WI38 (cell line): ENCODE measurements at regions not wholly inside any gene's neighbourhood (a gene's known extent, or its start where the extent isn't known, plus 50 kb on each side); places are given as distances from the start of the nearest gene placed in this dataset.
"Not testable (repeated sequence)": the region's sequence is repeated elsewhere in the genome, so short reads cannot be mapped to it uniquely, and the experiment has no call there.

ENCODE experiments used
- H3K4me3 ChIP-seq: 2 replicates; pipeline ENCODE4 v1.5.1; 2011; ENCODE audit warnings: low read depth, mild to moderate bottlenecking, control low read depth, low read length
- TF ChIP-seq, protein P1 (sequence below): IDR thresholded peaks from 2 replicates; pipeline ENCODE4 v1.5.1; 2012; ENCODE audit warnings: low read depth, mild to moderate bottlenecking, control low read depth, low read length

- no peak overlapping the region for H3K4me3 ChIP-seq
- TF ChIP-seq, protein P1, sequence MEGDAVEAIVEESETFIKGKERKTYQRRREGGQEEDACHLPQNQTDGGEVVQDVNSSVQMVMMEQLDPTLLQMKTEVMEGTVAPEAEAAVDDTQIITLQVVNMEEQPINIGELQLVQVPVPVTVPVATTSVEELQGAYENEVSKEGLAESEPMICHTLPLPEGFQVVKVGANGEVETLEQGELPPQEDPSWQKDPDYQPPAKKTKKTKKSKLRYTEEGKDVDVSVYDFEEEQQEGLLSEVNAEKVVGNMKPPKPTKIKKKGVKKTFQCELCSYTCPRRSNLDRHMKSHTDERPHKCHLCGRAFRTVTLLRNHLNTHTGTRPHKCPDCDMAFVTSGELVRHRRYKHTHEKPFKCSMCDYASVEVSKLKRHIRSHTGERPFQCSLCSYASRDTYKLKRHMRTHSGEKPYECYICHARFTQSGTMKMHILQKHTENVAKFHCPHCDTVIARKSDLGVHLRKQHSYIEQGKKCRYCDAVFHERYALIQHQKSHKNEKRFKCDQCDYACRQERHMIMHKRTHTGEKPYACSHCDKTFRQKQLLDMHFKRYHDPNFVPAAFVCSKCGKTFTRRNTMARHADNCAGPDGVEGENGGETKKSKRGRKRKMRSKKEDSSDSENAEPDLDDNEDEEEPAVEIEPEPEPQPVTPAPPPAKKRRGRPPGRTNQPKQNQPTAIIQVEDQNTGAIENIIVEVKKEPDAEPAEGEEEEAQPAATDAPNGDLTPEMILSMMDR: no peak
Observed at GRCh38 chr1:47491341-47491753, 53.5 kb downstream of the FOXD2 start.

- TF ChIP-seq, protein P1: no peak
- no peak overlapping the region for H3K4me3 ChIP-seq
Observed at GRCh38 chr1:47495176-47495713, 57.4 kb downstream of the FOXD2 start.

- TF ChIP-seq, protein P1: no peak
Observed at GRCh38 chr1:47498551-47498950, 60.7 kb downstream of the FOXD2 start.

GRCh38 chr1:47501069-47501468 lies 63.2 kb downstream of the FOXD2 start:
- H3K4me3 ChIP-seq: no peak overlapping the region
- TF ChIP-seq, protein P1: no peak

More at GRCh38 chr1:47498551-47498950, 60.7 kb downstream of the FOXD2 start:
- no peak overlapping the region for H3K4me3 ChIP-seq

DNA sequence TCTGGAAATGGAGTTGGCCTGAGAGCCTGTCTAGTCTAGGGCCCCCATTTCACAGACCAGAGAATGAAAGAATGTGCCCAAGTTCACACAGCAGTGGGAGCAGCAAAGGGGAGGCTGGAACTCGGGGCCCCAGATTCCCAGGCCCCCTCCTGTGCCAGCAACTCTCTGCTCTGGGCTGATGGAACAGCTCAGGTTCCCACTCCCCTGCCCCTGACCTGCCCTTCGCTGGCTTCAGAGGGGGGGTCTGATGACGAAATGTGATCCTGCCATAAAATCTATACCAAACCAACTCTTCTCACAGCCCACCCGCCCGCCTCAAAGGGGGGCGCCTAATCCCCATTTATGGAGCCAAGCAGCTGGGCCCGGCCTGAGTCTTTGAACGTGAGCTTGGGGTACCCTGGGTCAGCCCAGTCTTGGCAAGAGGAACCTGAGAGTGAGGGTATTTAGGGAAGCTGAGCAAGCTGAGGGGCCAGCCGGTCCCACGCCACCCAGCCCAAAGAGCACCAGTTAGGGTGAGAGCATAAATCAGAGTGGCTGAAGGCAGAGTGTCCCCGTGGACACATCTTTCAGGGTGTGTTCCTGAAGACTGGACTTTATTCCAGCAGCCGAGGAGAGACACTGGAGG lies 65.0 kb downstream of the FOXD2 start:
- H3K4me3 ChIP-seq: no peak overlapping the region
- TF ChIP-seq, protein P1: no peak

- H3K4me3 ChIP-seq: not testable (repeated sequence)
Observed at GRCh38 chr1:47504840-47505239, 67.0 kb downstream of the FOXD2 start.

GRCh38 chr1:47505267-47505666 lies 67.4 kb downstream of the FOXD2 start:
- no peak overlapping the region for H3K4me3 ChIP-seq
- TF ChIP-seq, protein P1: no peak

GRCh38 chr1:47506053-47506452 lies 68.2 kb downstream of the FOXD2 start:
- no peak overlapping the region for H3K4me3 ChIP-seq
- TF ChIP-seq, protein P1: no peak
